HG02610 (cell line): ENCODE measurements at regions not wholly inside any gene's neighbourhood (a gene's known extent, or its start where the extent isn't known, plus 50 kb on each side); places are given as distances from the start of the nearest gene placed in this dataset.

ENCODE experiments used
- ATAC-seq: cut with Tn5 transposase; IDR thresholded peaks from one replicate; pipeline ENCODE4 v1.9.1; 2021; ENCODE audit warnings: mild to moderate bottlenecking, moderate library complexity; ENCODE audit not compliant: unreplicated experiment

- ATAC-seq: no peak
Measured at GRCh38 chr20:19073584-19074218, 138.7 kb upstream of the SLC24A3 start.

GRCh38 chr20:19074356-19074755, 138.1 kb upstream of the SLC24A3 start:
- ATAC-seq: no peak

GRCh38 chr20:19074828-19075516, 137.5 kb upstream of the SLC24A3 start:
- ATAC-seq: no peak

DNA sequence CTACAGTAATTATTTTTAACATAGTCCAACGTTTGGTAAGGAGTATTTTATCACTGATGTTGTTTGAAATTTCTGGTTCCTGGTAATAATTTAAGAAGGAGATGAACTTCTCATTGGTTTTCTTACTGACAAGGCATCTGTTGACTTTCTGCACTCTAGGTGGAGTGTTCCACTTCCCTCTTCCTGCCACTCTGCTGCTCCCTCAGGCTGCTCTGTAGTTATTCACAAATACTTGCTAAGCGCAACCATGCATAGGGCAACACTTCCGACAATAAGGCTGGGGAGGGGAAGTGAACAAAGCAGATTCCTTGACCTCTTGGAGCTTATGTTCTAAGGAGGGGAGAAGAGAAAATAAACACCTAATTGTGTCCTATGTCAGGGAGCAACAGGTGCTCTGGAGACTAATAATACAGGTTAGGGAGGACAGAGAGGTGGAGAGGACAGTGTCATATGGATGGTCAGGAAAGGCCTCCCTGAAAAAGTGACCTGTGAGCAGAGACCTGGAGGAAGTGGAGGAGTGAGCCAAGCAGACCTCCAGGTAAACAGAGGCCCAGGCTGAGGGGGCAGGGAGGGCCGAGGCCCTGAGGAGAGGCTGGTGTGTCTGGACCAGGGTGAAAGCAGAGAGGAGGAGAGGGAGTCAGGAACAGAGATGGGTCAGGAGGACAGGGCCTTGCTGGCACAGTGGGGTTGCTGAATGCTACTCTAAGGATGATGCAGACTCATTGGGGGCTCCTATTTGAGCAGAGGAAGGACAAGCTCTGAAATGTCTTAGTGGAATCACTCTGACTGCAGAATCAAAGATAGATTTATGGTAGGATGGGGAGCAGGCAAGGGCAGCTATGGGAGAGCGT, 134.8 kb upstream of the SLC24A3 start:
- no peak for ATAC-seq

DNA sequence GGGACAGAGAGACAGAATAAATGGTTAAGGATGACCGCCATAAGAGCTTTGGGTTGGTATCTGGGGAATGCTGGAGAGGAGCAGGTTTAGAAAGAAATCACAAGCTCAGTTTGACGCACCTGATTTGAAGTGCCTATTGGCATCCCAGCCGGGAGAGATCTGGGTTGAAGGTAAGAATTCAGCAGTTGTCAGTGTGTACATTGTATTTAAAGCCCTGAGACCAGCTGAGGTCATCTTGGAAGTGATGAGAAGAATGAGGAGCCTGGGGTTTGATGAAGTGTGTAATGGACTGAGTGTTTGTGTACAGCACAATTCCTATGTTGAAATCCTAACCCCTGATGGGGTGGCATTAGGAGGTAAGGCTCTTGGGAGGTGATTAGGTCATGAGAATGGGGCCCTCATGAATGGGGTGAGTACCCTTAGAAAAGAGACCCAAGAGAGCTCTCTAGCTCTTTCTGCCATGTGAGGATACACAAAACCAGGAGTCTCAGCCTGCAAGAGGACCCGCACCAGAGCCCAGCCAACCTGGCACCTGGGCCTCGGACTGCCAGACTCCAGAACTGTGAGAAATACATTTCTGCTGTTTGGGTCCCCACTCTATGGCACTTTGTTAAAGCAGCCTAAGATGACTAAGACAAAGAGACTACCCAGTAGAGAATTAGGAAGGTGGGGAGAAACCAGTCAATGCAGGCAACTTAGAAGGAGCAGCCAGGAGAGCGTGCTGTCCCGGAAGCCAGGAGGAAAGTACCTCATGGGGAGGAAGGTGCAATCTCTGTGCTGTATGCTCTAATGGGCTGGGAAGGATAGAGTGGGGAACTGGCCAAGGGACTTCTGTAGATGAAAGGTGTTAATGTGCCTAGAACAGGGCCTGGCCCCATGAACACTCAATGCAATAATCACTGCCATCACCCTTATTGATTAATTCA, 133.7 kb upstream of the SLC24A3 start:
- no peak for ATAC-seq

GRCh38 chr20:19079536-19080299, 132.7 kb upstream of the SLC24A3 start:
- ATAC-seq: no peak

- ATAC-seq: no peak
Measured at GRCh38 chr20:19081937-19082336, 130.5 kb upstream of the SLC24A3 start.

DNA sequence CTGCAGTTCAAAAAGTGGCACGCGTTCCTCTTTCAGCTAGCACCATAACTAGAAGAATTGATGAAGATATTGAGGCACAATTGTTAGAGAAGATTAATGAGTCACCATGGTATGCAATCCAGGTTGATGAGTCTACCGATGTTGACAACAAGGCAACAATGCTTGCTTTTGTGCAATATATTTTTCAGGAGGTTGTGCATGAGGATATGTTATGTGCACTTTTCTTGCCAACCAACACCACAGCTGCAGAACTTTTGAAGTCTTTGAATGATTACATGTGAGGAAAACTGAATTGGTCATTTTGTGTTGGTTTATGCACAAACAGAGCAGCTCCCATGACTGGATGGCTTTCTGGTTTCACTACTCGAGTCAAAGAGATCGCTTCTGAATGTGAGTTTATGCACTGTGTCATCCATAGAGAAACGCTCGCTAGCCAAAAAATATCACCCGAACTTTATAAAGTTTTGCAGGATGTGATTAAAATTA, 129.3 kb upstream of the SLC24A3 start:
- ATAC-seq: no peak

- ATAC-seq: no peak
Measured at GRCh38 chr20:19090332-19090731, 122.1 kb upstream of the SLC24A3 start.

DNA sequence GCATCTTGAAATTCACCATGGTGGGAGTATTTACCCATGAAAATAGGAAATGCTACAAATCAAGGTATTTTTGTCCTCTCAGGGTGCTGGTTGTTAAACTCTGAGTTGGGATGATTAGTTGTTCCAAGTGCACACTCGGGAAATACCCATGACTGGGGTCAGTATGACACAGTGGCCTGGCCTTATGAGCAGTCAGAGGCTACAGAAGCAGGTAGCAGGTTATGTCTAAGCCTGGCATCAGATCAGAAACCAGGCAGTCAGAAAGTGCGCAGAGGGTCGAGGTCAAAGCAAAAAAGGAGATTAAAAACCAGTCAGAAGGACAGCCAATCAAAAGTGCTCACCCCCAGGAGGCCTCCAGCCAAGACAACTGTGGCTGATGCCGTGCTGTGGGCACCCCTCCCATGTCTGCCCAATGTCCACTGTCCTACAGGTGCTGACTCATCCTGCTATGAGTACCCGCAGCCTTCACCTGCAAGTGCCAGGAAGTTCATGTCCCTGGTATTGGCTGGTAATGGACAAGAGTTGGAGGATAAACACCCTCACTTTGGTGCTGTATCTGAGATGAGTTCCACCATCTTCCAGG, 117.4 kb upstream of the SLC24A3 start:
- ATAC-seq: no peak

- no peak for ATAC-seq
Measured at GRCh38 chr20:19095762-19096161, 116.7 kb upstream of the SLC24A3 start.

DNA sequence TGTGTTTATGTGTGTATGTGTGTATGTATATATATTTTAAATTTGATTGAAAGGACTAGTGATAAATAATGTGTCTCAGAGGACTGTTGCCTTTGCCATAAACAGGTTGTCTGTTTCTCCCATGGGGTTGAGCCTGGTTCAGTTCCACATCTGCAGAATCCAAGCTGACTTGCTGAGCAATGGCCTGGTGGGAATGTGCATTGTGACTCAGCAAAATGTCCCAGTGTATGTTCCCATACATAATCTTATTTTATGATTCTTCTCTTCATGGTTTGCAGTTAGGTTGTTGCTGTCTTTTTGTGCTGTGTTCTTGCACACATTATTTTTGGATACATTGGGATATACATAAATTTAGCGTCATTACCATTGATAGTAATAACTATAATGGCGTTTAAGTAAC, 115.6 kb upstream of the SLC24A3 start:
- ATAC-seq: no peak

- ATAC-seq: no peak
Measured at GRCh38 chr20:19098117-19098516, 114.3 kb upstream of the SLC24A3 start.

DNA sequence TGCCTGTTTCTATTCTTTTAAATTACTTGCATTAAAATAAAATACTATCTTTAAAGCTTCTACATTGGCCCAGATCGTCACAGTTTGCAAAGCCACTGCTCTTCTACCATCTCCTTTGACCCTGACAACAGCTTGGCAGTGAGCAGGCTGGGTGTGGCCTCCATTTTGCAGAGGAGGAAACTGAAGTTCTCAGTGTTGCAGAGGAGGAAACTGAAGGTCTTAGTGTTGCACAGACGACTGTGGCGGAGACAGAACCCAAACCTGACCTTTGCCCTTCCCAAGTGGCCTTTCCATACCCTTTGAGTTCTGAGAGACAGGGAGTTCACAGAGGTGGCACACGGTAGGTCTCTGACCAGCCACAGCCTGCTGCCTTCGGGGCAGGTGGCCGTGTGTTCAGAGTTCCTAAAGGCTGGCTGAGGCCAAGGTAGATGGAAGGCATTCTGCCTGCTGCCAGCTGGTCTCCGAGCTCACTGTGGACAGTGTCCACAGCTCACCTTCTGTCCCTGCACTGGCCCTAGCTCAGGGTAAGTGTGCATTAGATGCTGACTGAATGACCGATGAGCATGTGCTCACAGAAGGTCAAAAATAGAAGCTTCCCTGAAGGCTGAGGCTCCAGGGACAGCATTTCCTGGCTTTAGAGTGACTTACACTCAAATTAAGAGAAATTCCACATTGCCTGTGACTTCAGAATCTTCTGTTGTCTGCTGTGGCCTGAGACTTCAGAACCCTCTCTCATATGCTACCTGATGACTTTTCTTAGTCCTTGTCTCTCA, 113.5 kb upstream of the SLC24A3 start:
- ATAC-seq: no peak

GRCh38 chr20:19099596-19100545, 112.6 kb upstream of the SLC24A3 start:
- no peak for ATAC-seq

DNA sequence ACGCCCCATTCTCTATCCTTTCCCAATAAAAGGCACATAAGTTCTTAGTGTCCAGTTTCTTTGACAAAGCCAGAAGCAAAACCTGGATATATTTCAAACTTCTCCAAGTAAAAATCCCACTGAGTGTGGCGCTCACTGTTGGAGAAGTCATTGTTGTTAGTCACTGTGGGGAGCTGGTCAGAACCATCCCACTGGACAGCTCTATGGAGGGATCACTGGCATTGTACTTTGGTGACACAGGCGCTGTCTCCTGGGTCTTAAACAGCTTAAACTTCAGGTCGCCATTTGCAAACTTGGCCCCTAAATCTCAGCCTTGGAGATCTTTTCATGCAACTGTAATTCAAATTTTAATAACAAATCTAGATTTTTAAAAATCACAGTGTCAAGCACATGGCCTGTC, 111.5 kb upstream of the SLC24A3 start:
- no peak for ATAC-seq

GRCh38 chr20:19104186-19104585, 108.3 kb upstream of the SLC24A3 start:
- ATAC-seq: no peak

GRCh38 chr20:19108155-19108554, 104.3 kb upstream of the SLC24A3 start:
- ATAC-seq: no peak
